GM18511 (cell line): ENCODE measurements at regions not wholly inside any gene's neighbourhood (a gene's known extent, or its start where the extent isn't known, plus 50 kb on each side); places are given as distances from the start of the nearest gene placed in this dataset.
"Not testable (repeated sequence)": the region's sequence is repeated elsewhere in the genome, so short reads cannot be mapped to it uniquely, and the experiment has no call there.

Experiments used
- ATAC-seq: cut with Tn5 transposase; IDR thresholded peaks from one replicate; pipeline ENCODE4 v1.9.1; 2021; ENCODE audit warnings: mild to moderate bottlenecking, moderate library complexity; ENCODE audit not compliant: unreplicated experiment

- ATAC-seq: no peak
These were observed 57.8 kb upstream of the ANKRD30A start for GRCh38 chr10:37067576-37067975.

- ATAC-seq: not testable (repeated sequence)
These were observed 63.1 kb upstream of the ANKRD30A start for GRCh38 chr10:37062296-37062695.

GRCh38 chr10:37057261-37057660 is 68.1 kb upstream of the ANKRD30A start:
- no peak for ATAC-seq

- ATAC-seq: no peak
These were observed 71.9 kb upstream of the ANKRD30A start for GRCh38 chr10:37053476-37053875.

- ATAC-seq: not testable (repeated sequence)
These were observed 75.4 kb upstream of the ANKRD30A start for GRCh38 chr10:37049982-37050381.

- not testable (repeated sequence) for ATAC-seq
These were observed 81.1 kb upstream of the ANKRD30A start for GRCh38 chr10:37044319-37044718.

- ATAC-seq: no peak
These were observed 89.5 kb upstream of the ANKRD30A start for GRCh38 chr10:37035853-37036252.

- ATAC-seq: no peak
These were observed 109.9 kb upstream of the ANKRD30A start for GRCh38 chr10:37015498-37015897.

GRCh38 chr10:37010741-37011140 is 114.7 kb upstream of the ANKRD30A start:
- no peak for ATAC-seq

GRCh38 chr10:37008276-37008675 is 117.1 kb upstream of the ANKRD30A start:
- not testable (repeated sequence) for ATAC-seq

- no peak for ATAC-seq
These were observed 122.3 kb upstream of the ANKRD30A start for GRCh38 chr10:37003126-37003525.

- ATAC-seq: not testable (repeated sequence)
These were observed 129.6 kb upstream of the ANKRD30A start for GRCh38 chr10:36995806-36996205.

- ATAC-seq: no peak
These were observed 130.5 kb upstream of the ANKRD30A start for GRCh38 chr10:36994886-36995285.

GRCh38 chr10:36989233-36989632 is 136.2 kb upstream of the ANKRD30A start:
- no peak for ATAC-seq

- no peak for ATAC-seq
These were observed 178.8 kb upstream of the ANKRD30A start for GRCh38 chr10:36946598-36946997.

- no peak for ATAC-seq
These were observed 181.9 kb upstream of the ANKRD30A start for GRCh38 chr10:36943544-36943943.

GRCh38 chr10:36942616-36943015 is 182.8 kb upstream of the ANKRD30A start:
- no peak for ATAC-seq

GRCh38 chr10:36903040-36903439 is 222.4 kb upstream of the ANKRD30A start:
- no peak for ATAC-seq

GRCh38 chr10:36899652-36900051 is 225.7 kb upstream of the ANKRD30A start:
- no peak for ATAC-seq

- peak; percentile 80 for ATAC-seq
These were observed 236.3 kb upstream of the ANKRD30A start for GRCh38 chr10:36888925-36889573.

- no peak for ATAC-seq
These were observed 239.0 kb upstream of the ANKRD30A start for GRCh38 chr10:36886303-36886891.

GRCh38 chr10:36885746-36886145 is 239.7 kb upstream of the ANKRD30A start:
- no peak for ATAC-seq

GRCh38 chr10:36882781-36883180 is 242.6 kb upstream of the ANKRD30A start:
- no peak for ATAC-seq
